H1 (cell line): ENCODE measurements at regions not wholly inside any gene's neighbourhood (a gene's known extent, or its start where the extent isn't known, plus 50 kb on each side); places are given as distances from the start of the nearest gene placed in this dataset.

Experiments used
- CHD1 ChIP-seq: IDR thresholded peaks from 2 replicates; pipeline ENCODE4 v1.6.1; 2012; ENCODE audit warnings: low read depth, low read length, improper control_type of control experiment
- CTBP2 ChIP-seq: IDR thresholded peaks from 2 replicates; pipeline ENCODE4 v1.7.0; 2011; ENCODE audit warnings: borderline replicate concordance, mild to moderate bottlenecking, moderate library complexity, mixed read lengths, low read length; ENCODE audit not compliant: insufficient read depth, insufficient read length
- E2F6 ChIP-seq: IDR thresholded peaks from 2 replicates; pipeline ENCODE4 v1.6.1; 2012; ENCODE audit warnings: inconsistent platforms

GRCh38 chr12:19642345-19642744, 203.1 kb downstream of the AEBP2 start (continued):
- TF ChIP-seq CTBP2 (no peak), CHD1 (no peak), E2F6 (no peak)
